ENCODE measurements at regions not wholly inside any gene's neighbourhood (a gene's known extent, or its start where the extent isn't known, plus 50 kb on each side); places are given as distances from the start of the nearest gene placed in this dataset.

DNA sequence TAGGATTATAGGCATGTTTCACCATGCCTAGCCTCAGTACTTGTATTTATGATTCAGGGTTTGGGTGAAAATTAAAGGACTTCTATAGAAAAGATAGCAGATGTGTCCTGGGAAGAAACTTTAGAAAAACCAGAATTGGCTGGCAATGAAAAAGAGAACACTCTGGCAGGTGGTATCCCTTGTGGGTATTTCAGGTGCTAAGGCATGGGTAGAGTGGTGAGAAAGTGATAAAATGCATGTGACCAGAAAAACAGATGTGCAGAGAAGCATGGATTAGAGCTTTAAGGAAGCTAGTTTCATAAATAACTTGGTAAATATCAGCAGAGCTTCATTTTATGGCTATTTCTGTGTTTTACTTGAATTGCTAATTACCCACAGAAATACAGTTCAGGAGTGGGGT is 622.2 kb downstream of the DOK5 start:
- H3K27me3 ChIP-seq (replicated peaks; ENCODE audit: insufficient read depth), result no peaks in the 10 kb centered on the region
- no peaks in the 10 kb centered on the region for H3K36me3 ChIP-seq
- no peaks in the 10 kb centered on the region for H3K9me3 ChIP-seq
- H3K4me1 ChIP-seq (replicated peaks), result no peaks in the 10 kb centered on the region
- no peak overlapping the region for H3K27ac ChIP-seq
- TF ChIP-seq, protein P1, sequence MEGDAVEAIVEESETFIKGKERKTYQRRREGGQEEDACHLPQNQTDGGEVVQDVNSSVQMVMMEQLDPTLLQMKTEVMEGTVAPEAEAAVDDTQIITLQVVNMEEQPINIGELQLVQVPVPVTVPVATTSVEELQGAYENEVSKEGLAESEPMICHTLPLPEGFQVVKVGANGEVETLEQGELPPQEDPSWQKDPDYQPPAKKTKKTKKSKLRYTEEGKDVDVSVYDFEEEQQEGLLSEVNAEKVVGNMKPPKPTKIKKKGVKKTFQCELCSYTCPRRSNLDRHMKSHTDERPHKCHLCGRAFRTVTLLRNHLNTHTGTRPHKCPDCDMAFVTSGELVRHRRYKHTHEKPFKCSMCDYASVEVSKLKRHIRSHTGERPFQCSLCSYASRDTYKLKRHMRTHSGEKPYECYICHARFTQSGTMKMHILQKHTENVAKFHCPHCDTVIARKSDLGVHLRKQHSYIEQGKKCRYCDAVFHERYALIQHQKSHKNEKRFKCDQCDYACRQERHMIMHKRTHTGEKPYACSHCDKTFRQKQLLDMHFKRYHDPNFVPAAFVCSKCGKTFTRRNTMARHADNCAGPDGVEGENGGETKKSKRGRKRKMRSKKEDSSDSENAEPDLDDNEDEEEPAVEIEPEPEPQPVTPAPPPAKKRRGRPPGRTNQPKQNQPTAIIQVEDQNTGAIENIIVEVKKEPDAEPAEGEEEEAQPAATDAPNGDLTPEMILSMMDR (IDR thresholded peaks at IDR 0.05), result no peak
- H3K4me3 ChIP-seq, result no peak overlapping the region
- DNase-seq (ENCODE audit: low spot score), result no peak
- intact Hi-C loops (cut with DNase I), result no loop called here

DNA sequence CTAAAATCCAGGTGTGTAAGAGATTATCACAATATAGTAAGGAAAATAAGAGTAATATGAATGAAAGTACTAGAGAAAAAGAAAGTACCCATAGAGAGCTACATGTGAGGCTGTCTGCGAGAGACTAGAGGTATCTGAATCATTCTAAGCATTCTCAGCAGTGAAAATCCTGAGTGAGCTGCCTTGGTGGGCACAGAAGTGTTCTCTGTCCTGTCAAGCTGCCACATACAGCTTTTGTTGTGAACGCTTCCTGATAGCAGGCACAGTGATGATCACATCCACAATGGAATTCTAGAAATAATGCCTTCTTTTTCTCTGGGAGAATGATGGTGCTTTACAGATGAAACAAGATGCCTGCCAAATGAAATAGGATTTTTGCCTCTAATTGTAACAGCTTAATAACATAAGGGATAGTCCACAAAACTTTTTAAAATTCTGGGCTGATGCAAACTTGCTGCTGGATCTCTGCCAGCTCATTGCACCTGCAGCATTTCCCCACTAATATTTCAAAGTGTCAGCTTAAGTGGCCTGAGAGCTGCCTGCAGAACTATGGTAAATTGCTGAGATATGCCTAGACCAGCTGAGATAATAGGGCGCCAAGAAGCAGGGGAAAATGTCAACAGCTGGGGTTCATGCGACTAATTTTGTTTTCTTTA is 620.5 kb downstream of the DOK5 start:
- no peak overlapping the region for H3K4me3 ChIP-seq
- no peaks in the 10 kb centered on the region for H3K27me3 ChIP-seq (replicated peaks; ENCODE audit: insufficient read depth)
- 19% methylated on average over 4 of the region's 4 CpGs for WGBS
- no peak for TF ChIP-seq POLR2AphosphoS5 (IDR thresholded peaks at IDR 0.05)
- TF ChIP-seq, protein P1 (IDR thresholded peaks at IDR 0.05), result no peak
- no peak for TF ChIP-seq POLR2A (IDR thresholded peaks at IDR 0.05)
- intact Hi-C loops (cut with DNase I), result no loop called here
- no peak for DNase-seq (ENCODE audit: low spot score)
- no peaks in the 10 kb centered on the region for H3K36me3 ChIP-seq
- no peaks in the 10 kb centered on the region for H3K9me3 ChIP-seq
- no peaks in the 10 kb centered on the region for H3K4me1 ChIP-seq (replicated peaks)
- H3K27ac ChIP-seq, result no peak overlapping the region

DNA sequence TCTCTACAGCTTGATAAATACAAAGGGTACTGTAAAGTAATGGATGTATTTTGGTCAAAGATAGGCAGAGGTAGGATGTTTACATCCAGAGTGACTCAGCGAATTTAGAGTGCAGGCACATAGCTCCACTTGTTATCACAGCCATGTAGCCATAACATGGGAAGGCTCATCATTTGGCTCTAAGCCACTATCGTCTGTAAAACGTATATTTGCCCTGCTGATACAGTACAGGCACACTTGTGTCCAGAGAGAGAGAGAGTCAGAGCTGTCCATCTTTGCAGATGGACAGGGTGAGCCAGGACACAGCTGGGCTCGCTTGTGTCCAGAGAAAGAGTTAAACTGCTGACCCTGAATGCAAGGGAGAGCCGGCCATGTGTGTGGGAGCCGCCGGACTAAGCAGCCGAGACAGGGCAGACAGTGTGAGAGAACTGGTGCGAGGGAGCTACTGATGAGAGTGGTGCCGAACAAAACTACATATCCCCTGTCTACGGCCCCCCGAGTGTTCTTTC is 619.0 kb downstream of the DOK5 start:
- Histone ChIP-seq H3K36me3 (no peaks in the 10 kb centered on the region), H3K27ac (no peak overlapping the region), H3K4me3 (no peak overlapping the region), H3K9me3 (no peaks in the 10 kb centered on the region), H3K27me3 (replicated peaks; ENCODE audit: insufficient read depth) (no peaks in the 10 kb centered on the region), H3K4me1 (replicated peaks) (no peaks in the 10 kb centered on the region)
- intact Hi-C loops (cut with DNase I), result no loop called here
- TF ChIP-seq, protein P1 (IDR thresholded peaks at IDR 0.05), result no peak
- 81% methylated on average over 12 of the region's 12 CpGs for WGBS
- DNase-seq (ENCODE audit: low spot score), result no peak

DNA sequence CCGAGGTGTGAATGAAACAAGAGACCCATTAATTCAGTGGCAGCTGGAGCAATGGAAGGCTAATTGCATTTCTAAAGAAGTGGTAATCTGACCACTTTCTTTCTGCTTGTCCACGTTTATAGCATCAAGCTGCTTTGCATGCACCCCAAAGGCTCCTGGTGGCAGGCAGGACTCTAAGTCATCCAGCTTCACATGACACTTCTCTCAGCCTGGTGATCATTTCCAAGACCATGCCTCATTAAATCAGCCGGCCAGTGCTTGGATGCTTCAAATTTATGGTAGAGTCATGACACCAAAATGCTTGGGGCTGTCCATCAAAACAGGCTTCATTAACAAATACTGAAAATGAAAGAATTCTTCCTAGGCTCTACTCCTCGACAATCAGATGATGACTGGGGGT is 614.9 kb downstream of the DOK5 start:
- no peak overlapping the region for H3K27ac ChIP-seq
- DNase-seq (ENCODE audit: low spot score), result no peak
- H3K4me1 ChIP-seq (replicated peaks), result no peaks in the 10 kb centered on the region
- intact Hi-C loops (cut with DNase I), result no loop called here
- no peaks in the 10 kb centered on the region for H3K27me3 ChIP-seq (replicated peaks; ENCODE audit: insufficient read depth)
- 52% methylated on average over 4 of the region's 4 CpGs for WGBS
- TF ChIP-seq POLR2A (IDR thresholded peaks at IDR 0.05) (no peak), POLR2AphosphoS5 (IDR thresholded peaks at IDR 0.05) (no peak)
- TF ChIP-seq, protein P1 (IDR thresholded peaks at IDR 0.05), result no peak
- H3K36me3 ChIP-seq, result no peaks in the 10 kb centered on the region
- no peak overlapping the region for H3K4me3 ChIP-seq
- no peaks in the 10 kb centered on the region for H3K9me3 ChIP-seq

DNA sequence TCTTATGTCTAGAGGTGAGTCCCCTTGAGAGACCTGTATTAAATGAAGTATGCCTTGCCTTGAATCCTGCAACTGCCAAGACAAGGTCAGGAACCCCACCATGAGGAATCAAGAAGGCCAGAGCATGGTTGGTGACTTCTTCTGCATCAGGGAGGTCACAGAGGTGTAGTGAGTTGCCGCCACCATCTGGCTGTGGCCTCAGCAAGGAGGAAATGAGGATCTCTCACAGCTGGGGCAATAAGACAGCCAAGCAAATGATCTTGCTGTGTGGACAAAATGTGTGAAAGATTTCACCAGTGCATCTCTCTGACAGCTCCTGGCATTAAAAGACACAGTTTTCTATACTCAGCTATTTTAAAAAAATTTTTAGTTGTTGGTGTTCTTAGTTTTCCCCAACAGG is 611.0 kb downstream of the DOK5 start:
- intact Hi-C loops (cut with DNase I), result no loop called here
- 79% methylated on average over 1 of the region's 1 CpG for WGBS

More for the DNA sequence above, 611.0 kb downstream of the DOK5 start:
- H3K27ac ChIP-seq, result no peak overlapping the region
- TF ChIP-seq POLR2AphosphoS5 (IDR thresholded peaks at IDR 0.05), result no peak
- TF ChIP-seq POLR2A (IDR thresholded peaks at IDR 0.05), result no peak
- TF ChIP-seq, protein P1 (IDR thresholded peaks at IDR 0.05), result no peak
- no peaks in the 10 kb centered on the region for H3K27me3 ChIP-seq (replicated peaks; ENCODE audit: insufficient read depth)
- no peaks in the 10 kb centered on the region for H3K4me1 ChIP-seq (replicated peaks)
- no peak overlapping the region for H3K4me3 ChIP-seq
- no peaks in the 10 kb centered on the region for H3K9me3 ChIP-seq
- no peak for DNase-seq (ENCODE audit: low spot score)
- H3K36me3 ChIP-seq, result no peaks in the 10 kb centered on the region

All from prostate gland (tissue), 2 donors.